HTR-8/SVneo (cell line): ENCODE measurements at regions not wholly inside any gene's neighbourhood (a gene's known extent, or its start where the extent isn't known, plus 50 kb on each side); places are given as distances from the start of the nearest gene placed in this dataset.
A peak's percentile ranks its signal among the peaks of the same experiment; 100 is the strongest.
"Not testable (repeated sequence)": the region's sequence is repeated elsewhere in the genome, so short reads cannot be mapped to it uniquely, and the experiment has no call there.

Source experiments
- DNase-seq: peaks from one replicate; pipeline ENCODE4 v3.0.0; 2011; ENCODE audit warnings: low spot score, mixed read lengths; ENCODE audit not compliant: insufficient read length
- FAIRE-seq: peaks from 2 replicates; lab custom pipeline; 2011; peaks lifted over from hg19 to GRCh38; lab: Jason Lieb, UNC

DNA sequence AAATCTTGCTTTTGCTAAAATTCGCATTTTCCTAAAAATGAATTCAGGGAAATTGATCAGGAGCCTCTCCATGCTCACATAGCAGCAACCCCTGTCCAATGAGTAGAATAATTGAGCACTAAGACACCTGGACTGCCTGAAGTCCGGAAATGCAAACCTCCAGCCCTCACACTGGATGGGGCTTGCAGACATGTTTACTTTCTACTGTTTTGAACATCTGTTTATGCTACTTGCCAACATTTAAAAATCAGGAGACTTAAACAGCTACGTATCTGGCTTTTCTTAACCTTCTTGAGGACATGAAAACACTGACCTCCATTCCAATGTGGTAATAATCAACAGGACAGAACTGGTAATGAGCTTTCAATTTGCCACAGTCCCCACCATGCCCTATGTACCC, 184.4 kb downstream of the SHOX2 start:
- FAIRE-seq, result no peak
- DNase-seq, result no peak

DNA sequence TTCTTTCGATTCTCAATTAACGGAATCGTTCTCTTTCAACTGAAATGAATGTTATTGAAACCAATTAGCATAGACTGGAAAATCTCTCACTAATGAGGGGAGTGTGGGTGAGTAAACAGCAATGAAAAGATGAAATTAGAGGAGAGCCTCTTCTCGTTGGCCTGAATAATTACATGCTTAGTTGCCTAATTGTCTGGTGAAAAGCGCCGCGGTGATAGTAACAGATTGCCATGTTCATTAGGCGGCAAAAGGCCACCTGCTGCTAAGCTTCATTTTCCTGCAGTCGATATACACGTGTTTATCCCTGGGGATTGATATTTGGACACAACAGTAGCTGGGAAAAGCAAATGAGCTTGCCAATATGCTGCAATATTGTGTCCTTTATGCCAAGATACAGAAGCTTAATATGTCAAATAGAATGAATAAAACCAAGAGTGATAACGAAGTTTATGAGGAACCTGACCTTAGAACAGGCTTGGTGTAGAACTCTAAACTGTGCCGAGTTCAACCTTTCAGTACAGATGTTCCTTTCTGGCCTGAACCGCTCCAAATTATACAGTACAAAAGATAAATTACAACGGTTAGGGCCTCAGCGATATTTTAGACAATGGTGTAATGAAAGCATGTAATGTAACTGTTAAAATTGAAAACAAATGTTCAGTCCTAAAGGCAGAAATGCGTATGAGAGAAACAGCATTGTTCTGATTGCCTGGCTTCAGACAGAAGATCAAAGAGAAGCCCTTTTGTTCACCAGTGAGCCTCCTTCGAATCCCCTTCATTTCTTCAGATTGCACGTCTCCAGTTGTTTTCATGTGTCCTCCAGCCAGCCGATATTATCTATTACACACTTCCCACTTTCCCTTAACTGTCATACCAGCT, 185.2 kb downstream of the SHOX2 start:
- DNase-seq (no peak), FAIRE-seq (no peak)

DNA sequence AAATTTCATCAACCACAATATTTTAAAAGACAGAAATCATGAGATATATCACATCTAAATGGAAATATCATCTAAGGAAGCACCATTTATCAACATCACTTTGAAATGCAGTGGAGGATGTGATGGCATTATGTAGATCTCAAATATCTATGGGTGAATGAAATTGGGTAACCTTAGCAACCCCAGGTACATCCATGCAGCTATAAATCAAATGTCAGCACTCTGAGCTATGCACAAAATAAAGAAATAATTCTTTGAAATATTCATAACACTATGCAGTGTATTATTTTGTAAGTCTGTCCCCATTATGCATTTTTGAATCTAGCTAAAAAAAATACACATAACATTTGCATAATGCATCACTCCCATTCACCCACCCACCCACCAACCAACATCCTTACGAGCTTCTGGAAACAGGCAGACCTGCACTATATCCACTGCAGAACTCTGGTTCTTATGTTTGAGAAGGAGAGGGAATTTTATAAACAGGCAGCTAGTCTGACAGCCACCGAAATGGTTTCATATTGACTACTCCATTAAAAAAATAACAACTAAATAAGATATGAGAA, 186.8 kb downstream of the SHOX2 start:
- DNase-seq, result no peak
- no peak for FAIRE-seq

DNA sequence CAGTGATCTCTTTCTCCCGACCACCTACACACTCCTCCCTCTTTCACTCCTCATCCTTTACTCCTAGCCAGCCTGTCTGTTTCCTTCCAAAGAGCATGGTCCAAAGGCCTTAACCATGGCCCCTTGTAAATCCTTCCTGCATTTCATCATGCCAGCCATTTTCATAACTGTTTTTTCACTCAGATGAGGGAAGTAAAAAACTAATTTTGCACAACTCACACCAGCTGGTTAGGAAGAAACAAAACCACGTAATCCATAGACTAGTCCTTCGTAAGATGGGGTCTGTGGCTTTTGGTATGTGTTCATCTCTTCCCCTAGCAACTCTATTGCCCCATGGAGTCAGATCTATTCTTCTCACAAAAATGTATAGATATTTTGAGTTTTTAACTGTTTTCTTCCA, 187.8 kb downstream of the SHOX2 start:
- FAIRE-seq (no peak), DNase-seq (no peak)

DNA sequence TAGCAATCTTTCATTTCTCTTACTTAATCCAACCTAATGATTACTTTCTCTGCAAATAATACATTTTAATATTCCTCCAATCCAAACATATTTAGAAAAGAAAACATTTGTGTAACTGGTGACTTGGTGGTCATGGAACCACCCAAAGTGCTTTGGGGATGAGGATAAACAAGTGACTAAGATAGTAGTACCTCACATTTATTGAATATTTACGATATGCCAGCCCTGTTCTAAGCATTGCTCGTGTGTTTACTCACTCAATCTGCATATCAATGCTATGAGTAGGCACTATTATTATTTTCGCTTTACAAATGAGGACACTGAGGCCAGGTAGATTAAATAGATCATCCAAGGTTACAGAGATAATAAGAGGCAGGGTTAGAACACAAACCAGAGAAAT, 189.5 kb downstream of the SHOX2 start:
- DNase-seq, result no peak
- no peak for FAIRE-seq

DNA sequence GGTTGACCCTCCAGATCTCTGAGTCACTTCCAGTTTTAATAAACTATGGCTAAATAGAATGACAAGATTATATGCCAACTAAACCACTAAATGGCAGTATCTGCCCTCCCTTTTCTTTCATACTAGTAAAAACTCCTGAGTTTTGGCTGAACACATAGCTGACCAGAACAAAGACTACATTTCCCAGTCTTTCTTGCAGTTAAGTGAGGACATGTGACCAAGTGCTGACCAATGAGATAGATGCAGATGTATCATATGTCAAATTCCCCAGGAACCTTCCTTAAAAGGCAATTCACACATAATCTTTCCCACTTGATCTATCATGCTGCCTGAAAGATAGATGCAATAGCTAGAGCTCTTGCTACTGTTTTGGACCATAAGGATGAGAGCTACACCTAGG, 191.3 kb downstream of the SHOX2 start:
- no peak for DNase-seq
- FAIRE-seq, result no peak

DNA sequence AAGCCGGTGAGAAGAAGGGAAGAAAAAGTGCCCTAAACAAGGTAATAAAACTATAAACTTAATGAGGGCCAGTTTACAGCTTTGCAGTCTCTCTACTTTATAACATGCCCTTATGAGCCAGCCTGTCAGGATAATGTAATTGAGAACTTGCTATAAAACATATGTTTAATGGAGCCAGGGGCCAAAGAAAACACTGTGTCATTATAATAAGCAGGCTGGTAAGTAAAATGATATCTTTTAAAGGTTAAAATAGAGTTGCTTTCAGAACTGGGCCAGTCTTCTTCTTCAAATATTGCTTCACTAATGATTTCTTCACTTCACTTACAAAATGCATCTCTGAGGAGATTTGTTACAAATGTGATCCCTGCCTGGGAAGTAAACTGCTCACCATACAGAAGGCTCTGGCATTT, 192.5 kb downstream of the SHOX2 start:
- no peak for FAIRE-seq
- no peak for DNase-seq

DNA sequence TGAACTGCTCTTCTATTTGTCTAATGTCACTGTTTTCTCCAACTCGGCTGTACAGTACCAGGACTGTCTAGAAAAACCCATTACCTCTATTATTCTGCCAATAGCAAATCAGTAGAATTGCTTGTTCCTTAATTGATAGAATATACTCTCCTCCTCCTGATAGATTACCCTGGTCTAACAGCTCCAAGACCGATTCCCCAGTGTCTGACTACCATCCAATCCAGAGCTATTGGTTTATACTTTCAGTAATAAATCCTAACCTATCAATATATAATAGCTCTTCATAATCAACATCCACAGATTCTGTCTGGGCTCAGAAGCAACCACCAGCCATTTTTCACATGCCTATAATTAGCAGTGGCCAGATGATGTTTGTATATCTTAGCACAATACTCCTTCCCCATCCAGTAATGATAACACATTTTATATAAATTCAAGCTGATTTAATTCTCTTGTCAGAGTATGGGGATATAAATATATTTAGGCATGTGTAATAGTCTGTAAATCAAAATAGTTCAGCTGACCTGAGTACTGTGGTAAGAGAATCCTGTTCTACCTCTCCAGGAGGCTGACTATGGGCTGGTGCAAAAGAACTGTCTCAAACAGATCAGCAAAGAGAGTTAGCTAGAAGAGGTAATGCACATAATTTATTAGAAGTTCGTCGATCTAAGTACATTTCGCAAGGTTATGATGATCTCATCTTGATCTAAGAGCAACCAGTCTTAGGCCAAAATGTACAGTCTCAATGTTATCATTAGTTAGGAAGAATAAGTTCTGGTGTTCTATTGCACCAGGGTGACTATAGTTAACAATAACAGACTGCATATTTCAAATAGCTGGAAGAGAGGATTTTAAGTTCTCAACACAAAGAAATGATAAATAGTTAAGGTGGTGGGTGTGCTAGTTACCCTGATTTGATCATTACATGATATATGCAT, 193.4 kb downstream of the SHOX2 start:
- DNase-seq, result no peak
- FAIRE-seq, result no peak

DNA sequence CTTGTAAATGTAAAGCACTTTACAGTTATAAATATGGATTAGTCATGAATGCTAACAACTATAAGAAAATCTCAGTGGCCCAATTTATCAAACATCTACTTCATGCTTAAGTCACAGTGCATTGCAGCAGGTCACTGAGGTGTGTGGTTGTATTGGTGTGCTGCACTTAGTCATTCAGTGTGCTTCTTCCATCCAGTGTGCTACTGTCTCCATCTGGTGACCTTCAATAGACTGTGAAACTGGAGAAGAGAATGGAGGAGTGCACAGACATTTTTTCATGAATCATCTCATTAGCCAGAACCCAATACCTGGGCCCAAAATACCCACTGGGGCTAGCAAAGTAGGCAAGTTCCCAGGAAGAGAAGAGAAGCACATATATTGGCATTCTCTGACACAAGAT, 199.6 kb downstream of the SHOX2 start:
- DNase-seq, result no peak
- no peak for FAIRE-seq

DNA sequence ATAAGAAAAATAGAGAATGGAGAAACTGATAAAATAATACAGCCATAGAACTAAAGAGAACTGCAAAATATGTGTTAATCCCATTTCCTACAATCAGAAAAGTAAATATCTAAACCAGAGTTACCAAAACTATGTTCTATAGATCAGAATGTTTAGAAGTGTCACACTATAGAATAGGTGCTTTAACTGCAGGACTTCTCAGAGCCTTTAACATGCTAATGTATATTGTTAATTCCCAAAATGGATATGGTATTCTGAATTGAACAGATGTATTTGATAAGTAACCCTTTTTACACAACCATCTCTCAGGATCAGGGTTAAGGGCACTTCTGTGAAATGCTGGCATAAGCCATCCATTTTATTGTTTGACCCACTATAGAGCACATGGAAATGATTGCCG, 200.3 kb downstream of the SHOX2 start:
- DNase-seq, result no peak
- no peak for FAIRE-seq

DNA sequence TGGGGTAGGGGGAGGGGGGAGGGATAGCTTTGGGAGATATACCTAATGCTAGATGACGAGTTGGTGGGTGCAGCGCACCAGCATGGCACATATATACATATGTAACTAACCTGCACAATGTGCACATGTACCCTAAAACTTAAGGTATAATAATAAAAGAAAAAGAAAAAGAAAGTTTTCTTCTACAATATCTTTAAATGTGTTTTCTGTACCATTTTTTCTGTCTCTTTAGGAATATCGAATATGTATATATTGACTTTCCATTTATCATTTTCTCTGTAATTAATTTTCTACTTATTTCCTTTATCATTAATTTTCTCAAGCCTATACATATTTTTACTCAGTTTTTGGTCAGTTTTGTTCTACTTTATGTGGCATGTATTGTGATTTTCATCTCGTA, 203.5 kb downstream of the SHOX2 start:
- not testable (repeated sequence) for FAIRE-seq, DNase-seq

DNA sequence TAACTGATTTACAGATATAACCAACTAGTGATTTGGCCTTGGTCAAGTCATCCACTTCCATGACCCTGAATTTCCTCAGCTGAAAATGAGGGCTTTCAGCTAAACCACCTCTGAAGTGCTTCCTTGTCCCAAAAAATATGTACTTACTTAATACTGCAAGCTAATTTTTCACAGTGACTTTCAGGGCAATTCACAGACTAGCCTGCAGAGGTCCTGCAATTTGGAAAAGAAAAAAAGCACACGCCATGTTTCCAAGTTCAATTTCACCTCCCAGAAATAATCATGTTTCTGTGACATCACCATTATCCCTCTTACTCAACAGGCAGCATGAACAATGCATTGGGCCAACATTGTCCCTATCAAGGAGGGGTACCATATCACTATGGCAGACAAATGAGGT, 218.2 kb downstream of the SHOX2 start:
- FAIRE-seq (no peak), DNase-seq (no peak)

DNA sequence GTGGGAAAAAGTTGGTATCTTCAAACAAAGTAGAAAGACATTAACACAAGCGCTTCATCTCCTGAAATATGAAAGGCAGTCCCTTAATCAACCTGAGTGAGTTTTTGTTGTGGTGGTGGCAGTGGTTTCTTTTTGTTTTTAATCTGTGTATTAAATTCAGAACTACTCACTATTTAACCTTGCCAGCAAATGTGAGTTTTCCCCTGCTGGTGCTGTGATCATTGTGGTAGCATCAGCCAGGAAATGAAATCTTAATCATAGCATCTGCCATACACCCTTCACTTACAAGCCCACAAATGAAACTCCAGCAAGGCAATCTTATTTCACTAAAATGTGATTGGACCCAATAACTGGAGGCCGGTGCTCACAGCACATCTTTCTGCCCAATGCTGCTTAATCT, 229.7 kb downstream of the SHOX2 start:
- FAIRE-seq (no peak), DNase-seq (no peak)

DNA sequence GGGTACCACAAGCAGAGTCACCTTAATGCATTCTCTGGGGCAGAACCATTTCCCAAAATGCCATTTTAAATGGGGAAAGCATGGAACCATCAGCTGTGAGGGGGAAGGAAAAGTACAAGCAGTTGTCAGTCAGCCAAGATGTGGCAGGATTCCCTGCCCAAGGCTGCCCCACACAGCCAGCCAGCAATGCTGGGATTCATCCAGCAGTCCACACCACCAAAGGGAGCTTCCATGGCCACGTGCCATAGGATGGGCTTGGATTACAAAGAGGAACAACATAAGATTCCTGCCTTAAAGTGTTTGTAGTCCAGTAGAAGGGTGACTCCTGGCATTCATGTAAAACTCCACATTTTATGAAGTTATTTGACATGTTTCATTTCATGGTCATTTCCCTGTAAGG, 233.3 kb downstream of the SHOX2 start:
- DNase-seq, result no peak
- FAIRE-seq, result no peak

DNA sequence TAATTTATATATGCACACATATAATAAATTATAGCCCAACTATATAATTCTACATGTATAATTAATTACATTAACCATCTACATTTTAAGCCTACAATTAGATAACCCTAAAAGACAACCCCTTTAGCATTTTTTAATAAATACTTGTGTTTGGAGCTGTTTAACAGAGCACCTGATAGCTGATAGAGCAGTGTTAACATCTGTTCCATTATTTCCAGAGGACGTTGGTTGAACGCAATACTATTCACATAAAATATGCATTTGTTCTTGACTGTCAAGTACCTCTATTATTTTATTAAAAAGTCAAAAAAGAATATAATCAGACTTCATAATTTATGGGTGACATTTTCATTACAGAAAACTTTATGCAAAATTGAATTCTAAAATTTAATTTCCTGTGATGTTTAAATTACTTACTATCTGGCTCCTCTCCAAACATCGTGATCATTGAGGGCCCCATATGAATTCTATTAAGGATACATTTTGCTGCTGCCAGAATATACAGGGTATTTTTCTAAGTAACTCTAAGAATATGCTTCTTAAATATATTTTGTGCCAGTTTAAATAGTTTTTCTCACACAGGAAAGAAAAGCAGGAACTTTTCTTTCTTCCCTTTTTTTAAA, 234.3 kb downstream of the SHOX2 start:
- FAIRE-seq, result no peak

DNA sequence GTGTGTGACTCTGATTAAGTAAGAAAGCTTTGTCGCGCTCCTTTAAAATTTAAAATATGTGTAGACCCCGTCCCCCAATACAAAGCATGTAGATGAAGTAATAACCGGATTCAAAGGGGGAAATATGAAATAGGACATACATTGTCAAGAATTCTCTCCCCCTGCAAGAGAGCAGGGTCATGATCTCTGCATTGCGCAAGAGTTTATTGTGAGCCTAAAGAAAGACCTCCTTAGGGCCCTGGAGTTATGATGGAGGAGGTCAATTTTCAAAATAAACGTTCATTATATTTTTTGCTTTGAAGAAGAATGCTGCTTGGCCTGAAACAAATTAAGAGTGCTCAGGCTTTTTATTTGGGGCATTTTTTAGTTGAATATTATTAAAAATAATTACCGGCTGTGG, 235.0 kb downstream of the SHOX2 start:
- no peak for FAIRE-seq
- DNase-seq, result no peak

More for the DNA sequence above, 234.3 kb downstream of the SHOX2 start:
- DNase-seq, result no peak

DNA sequence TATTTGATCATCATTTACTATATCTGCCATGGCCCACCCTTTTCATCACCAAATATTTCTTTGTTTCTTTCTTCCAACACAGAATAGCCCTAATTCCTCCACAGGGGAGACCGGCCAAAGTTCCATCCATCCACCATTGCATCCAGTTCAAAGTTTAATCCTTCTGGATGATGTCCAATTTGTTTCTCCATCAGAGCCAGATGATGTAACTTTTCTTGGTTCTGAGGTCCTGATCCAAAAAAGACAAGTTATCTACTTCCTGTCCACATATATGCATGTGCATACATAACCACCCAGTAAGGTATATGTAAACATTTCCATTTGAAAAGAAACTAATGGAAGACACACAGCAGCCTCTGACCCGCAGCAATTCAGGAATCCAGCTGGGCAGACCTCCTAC, 237.3 kb downstream of the SHOX2 start:
- no peak for FAIRE-seq

DNA sequence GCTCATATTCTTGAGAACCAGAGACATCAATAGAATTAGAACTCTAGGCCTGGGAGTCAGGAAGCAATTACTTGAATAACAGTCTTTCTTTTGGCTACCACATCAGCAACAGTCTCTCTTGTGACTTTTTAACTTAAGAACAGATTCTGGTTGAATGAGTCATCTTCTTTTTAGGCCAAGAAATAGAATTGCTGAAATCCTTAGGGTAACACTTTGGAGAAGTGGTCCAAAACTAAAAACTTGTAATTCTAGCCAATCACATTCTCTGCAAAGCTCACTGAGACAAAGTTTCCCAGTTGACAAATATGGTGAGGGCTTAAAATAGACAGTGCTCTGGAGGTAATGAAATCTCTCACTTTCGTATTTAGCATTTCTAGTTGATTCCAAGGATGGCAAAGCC, 238.0 kb downstream of the SHOX2 start:
- no peak for DNase-seq
- no peak for FAIRE-seq

More for the DNA sequence above, 237.3 kb downstream of the SHOX2 start:
- no peak for DNase-seq

DNA sequence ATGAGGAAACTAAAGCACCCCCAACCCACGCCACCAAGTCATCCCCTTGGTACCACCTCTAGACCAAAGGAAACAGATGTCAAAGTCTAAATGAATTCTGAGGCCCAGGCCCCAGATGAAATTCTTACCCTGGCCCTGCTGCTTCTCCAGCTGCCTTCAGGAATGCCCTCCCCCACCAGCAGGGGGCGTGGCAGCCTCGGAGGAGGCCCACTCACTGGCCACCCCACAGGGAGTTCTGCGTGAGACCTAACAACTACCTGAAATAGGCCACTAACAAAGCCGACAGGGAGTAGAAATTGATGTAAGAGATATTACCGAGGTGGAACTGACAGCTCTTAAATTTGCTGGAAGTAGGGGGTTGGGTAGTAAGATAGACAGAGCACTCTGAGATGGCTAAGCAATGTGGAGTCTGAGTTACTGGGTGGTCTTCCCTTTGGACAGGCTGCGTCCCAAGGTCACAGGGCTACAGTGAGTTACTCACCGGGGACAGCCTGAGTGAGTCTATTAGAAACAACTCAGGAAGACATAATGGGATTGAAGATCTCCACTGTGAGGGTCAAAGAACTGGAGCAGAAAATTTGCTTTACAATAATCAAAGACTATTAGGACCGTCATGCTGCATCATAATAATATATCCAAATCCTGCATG, 240.7 kb downstream of the SHOX2 start:
- FAIRE-seq (no peak), DNase-seq (peak; percentile 9)
